GM21576 (cell line): ENCODE measurements at regions not wholly inside any gene's neighbourhood (a gene's known extent, or its start where the extent isn't known, plus 50 kb on each side); places are given as distances from the start of the nearest gene placed in this dataset.

ENCODE experiments used
- ATAC-seq: cut with Tn5 transposase; IDR thresholded peaks from one replicate; pipeline ENCODE4 v1.9.1; 2021; ENCODE audit warnings: mild to moderate bottlenecking, moderate library complexity; ENCODE audit not compliant: unreplicated experiment

DNA sequence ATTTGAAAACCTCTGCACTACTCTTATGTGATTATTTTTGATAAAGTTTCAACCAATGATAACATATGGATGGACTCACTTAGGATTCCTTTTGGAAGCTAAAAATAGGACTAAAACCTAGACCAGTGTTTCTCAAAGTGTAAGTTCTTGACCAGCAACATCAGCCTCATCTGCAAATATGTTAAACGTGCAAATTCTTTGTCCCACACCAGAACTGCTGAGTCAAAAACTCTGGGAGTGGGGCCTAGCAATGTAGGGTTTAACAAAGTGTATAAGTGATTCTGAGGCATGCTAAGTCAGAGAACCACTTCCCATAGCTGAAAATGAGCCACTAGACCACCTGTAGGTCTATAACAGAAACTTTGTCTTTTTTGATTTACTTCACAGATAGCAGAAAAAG lies 1247.2 kb upstream of the PIK3C3 start:
- no peak for ATAC-seq

DNA sequence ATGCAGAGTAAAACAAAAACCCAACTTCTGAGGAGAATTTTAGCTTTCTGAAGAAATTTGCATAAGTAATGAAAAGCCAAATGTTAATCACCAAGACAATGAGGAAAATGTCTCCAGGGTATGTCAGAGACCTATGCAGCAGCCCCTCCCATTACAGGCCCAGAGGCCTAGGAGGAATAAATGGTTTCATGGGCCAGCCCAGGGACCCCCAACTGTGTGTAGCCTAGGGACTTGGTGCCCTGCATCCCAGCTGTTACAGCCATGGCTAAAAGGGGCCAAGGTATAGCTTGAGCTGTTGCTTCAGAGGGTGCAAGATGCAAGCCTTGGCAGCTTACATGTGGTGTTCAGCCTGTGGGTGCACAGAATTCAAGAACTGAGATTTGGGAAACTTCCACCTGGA lies 1256.9 kb upstream of the PIK3C3 start:
- ATAC-seq = no peak

DNA sequence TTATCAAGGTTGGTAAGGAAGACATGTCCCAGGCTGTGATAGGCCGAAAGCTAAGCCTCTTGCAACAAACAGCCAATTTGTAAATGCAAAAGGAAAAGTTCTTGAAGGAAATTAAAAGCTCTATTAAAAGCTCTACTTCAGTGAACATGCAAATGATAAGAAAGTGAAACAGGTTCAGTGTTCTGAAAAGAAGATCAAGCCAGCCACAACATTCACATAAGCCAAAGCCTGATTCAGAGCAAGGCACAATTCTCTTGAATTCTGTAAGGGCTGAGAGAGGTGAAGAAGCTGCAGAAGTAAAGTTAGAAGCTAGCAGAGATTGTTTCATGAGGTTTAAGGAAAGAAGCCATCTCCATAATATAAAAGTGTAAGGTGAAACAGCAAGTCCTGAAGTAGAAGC lies 1259.5 kb upstream of the PIK3C3 start:
- no peak for ATAC-seq

DNA sequence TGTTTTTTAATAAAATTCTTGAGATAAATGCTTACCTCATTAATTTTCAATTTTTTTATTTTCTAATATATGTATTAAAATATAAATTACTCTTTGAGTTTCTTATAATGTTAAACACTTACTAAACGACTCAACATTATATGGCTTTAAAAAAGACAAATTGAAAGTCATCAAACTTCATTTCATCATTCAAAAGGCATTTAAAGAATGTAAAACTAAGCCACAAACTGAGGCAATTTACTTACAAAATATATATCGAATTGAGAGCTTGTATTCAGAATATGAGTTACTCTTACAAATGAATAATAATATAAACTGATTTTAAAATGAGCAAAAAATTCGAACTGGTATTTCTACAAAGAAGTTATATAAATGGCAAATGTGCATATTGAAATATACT lies 1262.2 kb upstream of the PIK3C3 start:
- ATAC-seq = no peak

DNA sequence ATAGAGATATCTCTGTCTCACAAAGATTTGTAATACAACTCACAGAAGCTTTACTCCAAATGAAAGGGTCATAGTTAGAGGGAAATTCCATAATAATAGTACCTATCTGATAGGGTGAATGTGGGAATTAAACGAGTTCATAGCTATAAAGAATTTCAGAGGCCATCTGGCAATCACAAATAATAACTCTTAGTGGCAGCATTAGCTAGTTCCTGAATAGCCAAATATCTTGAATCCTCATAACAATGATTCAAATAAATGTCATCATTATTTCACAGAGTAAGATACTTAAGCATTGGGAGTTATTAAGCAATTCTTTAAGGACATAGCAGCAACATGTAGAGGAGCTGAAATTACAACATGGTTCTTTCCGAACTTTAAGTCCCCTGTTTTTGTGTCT lies 1265.0 kb upstream of the PIK3C3 start:
- no peak for ATAC-seq

DNA sequence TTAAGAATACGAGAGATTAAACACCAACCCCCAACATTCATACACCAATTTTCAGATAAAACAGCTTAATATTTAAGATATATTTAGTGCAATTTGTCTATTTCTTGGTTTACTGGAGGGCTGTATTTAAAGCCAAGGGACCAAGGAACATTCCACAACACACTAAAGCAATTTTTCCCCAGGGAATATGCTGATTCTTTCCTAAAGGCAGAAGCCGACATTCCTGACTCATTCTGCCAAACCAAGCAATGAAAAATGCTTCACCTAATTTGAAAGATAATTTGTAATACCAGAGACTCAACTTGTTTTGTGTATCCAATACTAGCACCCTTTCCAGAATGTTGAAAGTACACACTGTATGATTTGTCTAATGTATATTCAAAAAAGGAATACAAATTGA lies 1267.6 kb upstream of the PIK3C3 start:
- ATAC-seq = no peak

DNA sequence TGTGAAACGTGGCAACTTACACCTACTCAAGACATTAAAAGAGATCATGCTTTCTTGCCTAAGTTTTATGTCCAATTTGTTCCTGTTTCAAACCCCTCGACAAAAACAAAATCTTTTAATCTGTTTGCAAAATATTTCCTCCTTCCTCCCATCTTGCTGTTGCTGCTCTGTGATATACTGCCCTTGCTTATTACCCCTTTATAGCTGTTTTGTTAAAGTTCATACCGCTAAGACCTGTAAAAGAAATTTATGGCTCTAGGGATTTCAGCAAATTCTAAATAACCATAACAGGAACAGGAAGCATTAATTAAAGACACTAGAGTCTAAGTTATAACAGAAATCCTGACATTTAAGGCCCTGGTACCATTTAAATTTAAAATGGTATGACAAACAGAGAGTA lies 1268.2 kb upstream of the PIK3C3 start:
- ATAC-seq = no peak

DNA sequence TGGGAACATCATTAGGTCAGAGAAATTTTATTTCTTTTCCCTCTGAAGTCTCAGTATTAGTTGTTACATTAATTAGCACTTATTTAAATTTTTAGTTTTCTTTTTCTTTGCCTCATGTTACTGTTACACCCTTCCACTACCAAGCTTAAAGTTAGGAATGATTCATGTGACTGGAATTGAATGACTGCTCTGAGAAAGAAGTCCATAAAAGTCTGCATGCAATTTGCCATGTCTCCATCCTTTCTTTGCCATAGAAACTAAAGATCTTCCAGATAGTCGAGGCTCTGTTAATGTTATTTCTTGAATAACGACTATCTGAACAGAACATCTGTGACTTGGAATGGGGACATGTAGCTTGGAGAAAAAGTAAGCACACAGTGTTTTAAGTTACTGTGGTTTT lies 1269.8 kb upstream of the PIK3C3 start:
- ATAC-seq = no peak

DNA sequence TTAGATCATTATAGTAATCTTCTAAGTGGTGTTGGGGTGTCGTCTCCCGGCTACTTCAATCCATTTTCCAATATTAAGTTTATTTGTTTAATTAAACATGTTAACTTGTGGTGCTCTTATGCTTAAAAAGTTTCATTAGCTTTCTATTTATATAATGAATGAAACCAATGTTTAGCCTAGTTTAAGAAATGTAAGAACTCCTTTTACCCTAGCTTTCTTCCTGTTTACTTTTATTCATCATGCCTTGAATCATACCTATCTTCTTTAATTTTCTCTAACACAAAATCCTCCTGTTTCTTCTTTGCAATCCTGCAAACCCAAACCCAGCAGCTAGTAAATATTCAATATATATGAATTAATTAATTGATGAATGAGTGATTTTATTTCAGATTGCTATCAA lies 1276.7 kb upstream of the PIK3C3 start:
- no peak for ATAC-seq

DNA sequence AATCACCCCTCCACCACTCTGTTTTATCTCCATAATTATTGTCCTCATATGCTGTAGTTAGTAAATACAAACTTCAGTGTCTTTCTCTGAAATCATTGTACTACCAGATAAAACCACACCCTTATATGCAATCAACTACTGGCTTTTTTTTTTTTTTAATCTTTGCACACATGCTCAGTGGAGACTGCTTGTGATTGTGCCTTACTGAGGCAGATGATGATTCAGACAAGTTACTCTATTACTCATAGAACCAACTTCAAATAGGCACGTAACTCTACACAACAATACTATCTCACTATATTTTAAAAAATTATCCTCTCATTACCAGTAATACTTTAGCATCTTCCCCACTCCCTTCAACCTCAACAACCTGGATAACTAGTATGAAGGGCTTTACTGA lies 1278.4 kb upstream of the PIK3C3 start:
- ATAC-seq = no peak

DNA sequence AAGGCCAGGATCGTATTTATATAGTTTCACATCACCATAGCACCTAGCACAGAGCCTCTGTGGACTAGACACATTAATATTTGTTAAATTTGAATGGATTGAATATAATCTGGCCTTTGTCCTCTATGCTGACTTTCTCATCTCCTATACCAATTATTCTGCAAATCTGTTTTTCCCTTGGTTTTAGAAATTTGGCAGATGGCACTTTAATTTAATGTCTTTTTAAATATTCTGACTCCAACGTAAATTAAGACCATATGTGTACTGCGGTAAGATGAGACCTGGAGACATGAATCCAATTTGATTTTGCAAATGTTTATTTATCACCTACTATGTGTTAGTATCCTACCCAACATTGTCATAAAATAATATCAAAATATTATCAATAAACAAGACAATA lies 1281.9 kb upstream of the PIK3C3 start:
- no peak for ATAC-seq

DNA sequence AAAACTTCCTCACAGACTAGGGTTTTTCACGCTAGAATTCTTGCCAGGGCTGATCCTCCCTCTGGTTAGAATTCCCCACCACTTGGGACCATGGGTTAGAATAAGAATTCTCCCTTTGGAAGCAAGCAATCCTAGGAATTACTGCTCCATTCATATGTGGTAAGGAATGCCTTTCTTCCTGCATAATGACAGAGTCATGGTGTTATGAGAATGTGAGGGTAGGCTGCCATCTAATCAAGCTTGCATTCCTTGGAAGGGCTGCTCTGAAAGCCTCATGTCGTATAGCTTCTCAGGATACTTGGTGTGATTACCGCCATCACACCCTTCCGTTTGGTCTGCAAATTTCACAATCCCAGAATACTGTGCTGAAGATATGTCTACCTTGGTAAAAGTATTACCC lies 1282.4 kb upstream of the PIK3C3 start:
- ATAC-seq = no peak

DNA sequence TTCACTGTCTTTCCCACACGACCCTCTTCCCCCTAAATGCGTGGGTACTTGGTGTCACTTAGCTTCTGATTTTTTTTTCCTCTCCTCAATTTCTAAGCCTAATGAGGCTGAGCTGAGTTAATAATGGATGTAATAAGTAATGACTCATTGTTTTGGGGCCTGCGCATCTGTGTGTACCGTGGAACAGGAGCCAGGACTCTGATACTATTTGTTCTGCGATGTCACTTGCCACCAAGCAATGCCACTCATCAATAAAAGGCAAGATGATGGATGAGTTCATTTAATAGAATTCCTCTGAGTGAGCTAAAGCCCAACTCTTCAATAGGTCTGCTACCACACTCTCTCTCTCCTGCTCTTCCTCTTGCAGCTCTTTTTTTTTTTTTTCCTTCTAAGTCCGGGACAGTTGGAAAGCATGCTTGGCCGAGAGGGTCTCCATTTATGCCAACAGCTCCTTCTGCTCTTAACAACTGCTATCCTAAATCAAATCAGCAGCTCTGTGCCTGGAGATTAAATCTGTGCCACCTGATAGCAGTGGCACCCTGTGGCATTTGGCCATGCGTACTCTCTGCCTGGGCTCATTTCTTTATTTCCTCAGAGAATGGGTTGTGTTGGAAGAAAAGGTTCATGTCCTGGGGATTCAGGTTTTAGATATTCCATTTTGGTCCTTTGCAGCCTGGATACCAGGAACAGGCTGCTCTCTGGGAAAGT lies 1284.2 kb upstream of the PIK3C3 start:
- no peak for ATAC-seq

DNA sequence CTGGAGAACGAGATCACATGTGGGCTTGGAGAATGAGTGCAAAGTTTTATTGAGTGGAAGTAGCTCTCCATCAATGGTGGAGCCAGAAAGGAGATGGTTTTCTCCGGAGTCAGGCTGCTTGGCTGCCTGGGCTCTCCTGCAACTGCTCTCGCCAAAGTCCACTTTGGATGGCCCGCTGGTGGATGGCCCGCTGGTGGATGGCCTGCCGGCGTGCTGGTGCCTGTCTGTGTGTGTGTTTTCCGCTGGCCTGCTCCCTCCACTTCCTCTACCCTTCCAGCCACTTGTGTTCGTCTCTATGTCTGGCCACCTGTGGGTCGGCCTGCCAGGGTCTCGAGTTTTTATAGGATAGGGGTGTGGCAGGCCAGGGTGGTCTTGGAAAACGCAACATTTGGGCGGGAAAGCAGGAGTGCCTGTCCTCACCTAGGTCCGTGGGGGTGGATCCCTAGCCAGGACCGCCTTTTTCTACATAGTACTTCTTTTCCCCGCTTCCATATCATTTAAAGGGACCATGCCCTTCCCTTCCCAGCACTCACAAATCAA lies 1292.1 kb upstream of the PIK3C3 start:
- ATAC-seq = no peak

DNA sequence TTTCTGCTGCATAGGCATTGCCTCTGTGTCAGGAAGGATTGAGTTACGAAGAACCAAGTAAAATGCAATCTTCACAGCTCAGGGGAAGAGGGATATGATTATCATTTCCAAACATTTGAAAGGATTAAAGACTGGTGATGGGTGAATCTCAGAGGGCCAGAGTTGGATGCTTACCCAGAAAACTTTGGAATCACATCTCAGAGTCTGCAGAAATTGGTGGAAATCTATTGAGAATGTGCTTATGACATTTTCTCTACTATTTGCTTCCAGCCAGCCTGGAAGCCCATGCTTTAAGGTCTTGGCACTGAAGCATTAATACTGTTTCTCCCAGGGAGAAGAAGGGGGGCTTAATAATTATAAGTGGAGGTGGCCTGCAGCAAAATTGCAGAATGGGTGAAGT lies 1301.4 kb upstream of the PIK3C3 start:
- no peak for ATAC-seq

DNA sequence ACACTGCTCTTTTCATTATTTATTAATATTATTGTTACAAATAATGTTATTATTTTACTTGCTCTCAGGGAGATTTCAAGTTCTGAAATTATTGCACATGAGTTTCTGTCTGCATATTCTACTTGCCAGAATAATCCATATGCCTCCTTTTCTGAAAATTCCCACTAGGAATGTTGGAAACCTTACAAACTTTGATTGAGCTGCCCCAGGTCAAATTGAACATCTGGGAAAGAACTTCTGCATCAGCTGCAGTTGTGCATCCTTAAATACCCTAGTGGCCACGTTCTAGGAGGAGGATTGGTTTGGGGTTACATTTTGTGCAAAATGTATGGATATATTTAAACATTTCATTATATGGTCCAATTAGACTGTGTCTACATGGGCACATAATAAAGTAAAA lies 1302.7 kb upstream of the PIK3C3 start:
- ATAC-seq = no peak

DNA sequence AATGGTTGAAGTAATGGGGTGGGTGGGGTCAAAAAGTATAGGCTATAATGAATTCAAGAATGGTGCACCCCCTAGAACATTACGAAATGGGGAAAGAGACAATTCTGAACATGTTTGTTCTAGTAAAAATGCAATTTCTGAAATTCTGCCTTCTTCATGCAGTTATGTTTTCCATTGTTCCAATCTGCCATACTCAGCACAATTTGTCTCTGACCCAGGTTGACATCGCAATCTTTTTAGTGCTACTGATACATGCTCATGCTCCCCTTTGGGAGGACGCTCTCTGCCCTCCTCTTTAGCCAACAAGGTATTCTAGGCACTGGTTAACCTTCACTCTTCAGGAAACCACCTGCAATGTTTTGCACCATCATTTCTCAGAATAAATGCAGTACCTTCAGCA lies 1303.9 kb upstream of the PIK3C3 start:
- no peak for ATAC-seq

DNA sequence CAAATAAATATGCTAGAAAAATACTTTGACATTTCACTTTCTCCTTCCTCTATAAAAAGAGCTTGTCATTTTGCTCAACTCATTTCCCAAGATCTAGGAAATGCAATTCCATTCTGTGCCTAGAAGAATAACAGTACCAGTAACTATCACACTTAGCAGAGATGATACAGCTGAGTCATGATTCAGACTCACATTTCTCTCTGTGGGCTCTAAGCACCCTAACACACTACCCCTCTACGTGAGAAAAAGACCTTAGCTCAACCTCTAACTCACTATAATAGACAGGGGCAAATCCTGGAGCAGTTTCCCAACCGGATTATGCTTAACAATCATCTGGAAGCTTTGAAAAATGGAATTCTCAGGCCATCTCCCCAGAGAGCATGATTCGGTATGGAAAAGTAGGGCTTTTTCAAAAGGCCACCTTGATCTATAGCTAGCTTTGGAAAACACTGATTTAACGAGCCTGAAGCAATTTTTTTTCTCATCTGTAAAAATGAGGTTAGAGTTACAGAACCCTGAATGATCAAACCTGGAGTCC lies 1312.3 kb upstream of the PIK3C3 start:
- ATAC-seq = no peak

DNA sequence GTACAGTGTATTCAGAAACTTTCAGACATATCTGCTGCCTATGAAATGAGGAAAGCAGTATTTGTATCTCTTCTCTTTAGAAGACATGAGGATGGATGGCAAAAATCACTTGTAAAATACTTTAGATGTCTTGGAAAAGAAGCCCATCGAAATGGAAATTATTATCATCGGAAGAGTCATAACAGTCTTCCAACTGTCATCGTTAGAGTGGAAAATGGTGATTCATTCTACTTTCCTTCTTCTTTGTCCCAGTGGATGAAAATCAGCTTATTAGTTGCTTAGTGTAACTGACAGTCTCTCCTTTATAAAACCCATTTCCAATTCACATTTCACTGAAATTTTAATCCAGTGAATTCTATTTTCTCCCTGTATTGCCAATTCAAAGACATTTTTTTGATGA lies 1323.7 kb upstream of the PIK3C3 start:
- ATAC-seq = no peak

DNA sequence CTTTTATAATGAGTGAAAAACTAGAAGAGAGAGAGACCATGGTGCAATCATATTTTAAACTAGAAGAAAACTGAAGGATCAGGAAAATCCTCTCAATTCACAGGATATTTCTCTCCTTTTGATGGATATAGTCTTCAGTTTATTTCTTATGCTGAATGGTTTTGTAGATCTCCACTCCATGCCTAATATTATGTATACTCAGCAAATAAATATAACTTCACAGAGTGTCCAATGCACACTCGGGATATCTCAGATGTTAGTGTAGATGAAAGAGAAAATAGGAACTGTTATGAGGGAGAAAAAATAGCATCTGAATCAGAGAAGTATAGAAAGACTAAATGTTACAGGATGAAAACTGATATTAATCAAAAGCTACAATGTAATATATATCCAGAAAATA lies 1324.5 kb upstream of the PIK3C3 start:
- ATAC-seq = no peak

DNA sequence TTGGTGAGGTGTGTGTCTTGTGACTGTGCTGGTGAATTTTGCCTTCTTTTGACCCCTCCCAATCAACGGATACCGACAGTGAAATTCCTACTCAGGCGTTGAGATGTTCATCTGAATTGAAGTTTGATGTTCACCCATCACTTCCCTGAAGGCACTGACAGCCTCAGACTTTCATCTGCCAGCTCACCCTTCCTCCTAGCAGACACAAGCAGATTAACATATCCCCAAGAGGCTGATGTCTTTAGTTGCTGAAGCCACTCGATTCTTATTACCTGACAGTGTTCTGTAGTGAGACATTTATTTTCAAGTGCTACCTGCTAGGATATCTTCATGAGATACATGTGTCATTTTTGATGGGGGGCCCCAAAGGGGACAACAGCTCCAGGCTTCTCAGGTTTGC lies 1330.1 kb upstream of the PIK3C3 start:
- no peak for ATAC-seq

DNA sequence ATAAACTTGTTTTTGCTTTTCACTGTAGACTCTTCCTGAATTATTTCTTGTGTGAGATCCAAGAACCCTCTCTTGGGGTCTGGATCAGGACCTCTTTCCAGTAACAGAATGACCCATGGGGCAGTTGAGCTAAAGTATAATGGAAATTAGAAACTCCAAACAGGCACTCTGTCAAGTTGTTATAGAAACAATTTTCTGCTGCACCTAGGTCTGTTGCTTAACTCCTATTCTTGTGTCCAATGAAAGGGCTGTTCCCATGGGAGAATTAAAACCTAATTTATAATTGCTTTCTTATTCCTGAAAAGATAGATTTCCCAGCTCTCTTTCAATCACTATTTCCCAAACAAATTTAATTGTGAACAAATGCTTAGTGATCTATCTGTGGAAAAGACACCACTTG lies 1341.3 kb upstream of the PIK3C3 start:
- ATAC-seq = no peak

DNA sequence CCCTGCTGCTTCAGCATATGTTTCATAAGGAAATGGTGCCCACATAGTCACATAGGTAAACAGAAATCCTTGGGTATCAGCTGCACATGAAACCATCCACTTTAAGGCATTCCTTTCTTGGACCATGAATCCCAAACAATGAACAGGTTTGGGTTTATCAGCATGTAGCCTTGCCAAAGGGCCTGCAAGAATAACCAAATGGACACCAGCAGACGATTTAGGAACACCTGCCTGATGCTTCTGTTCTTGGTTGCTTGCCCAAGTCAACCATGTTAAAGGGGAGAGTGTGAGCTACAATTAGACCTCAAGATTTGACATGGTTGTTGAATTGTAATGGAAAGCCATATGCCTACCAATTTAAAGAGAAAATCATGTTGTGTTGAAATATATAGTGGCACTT lies 1342.7 kb upstream of the PIK3C3 start:
- ATAC-seq = no peak
